Right atrium auricular region (tissue), 2 donors: ENCODE measurements at regions not wholly inside any gene's neighbourhood (a gene's known extent, or its start where the extent isn't known, plus 50 kb on each side); places are given as distances from the start of the nearest gene placed in this dataset.
"Not testable (repeated sequence)": the region's sequence is repeated elsewhere in the genome, so short reads cannot be mapped to it uniquely, and the experiment has no call there.

Experiments used
- DNase-seq: peaks from one replicate; pipeline ENCODE4 v3.0.0-alpha.2; 2019; ENCODE audit warnings: low spot score
- H3K27ac ChIP-seq, 2 donors: fragments of 200-600 bp; sonication (generic); 1 replicate in 1 of 2; 2 replicates in 1 of 2; pipeline ENCODE4 v1.5.1; 2016 to 2019
- H3K27me3 ChIP-seq, 2 donors: fragments of 200-600 bp; sonication (generic); one replicate each; pipeline versions ENCODE4 v1.5.1 to v1.6.0; 2017 to 2019
- H3K36me3 ChIP-seq: fragments of 200-600 bp; sonication (generic); one replicate; pipeline ENCODE4 v1.5.1; 2016
- H3K4me1 ChIP-seq, 2 donors: fragments of 200-600 bp; sonication (generic); one replicate each; pipeline versions ENCODE4 v1.5.1 to v1.6.0; 2017 to 2019
- H3K4me3 ChIP-seq, 2 donors: fragments of 200-600 bp; sonication (generic); 1 replicate in 1 of 2; 2 replicates in 1 of 2; pipeline ENCODE4 v1.5.1; 2017 to 2019; ENCODE audit warnings: mild to moderate bottlenecking in 1 of 2, moderate library complexity in 1 of 2
- H3K9me3 ChIP-seq, 2 donors: fragments of 200-600 bp; sonication (generic); one replicate each; pipeline ENCODE4 v1.5.1; 2019
- CTCF ChIP-seq, 2 donors: fragments of 200-600 bp; sonication (generic); IDR thresholded peaks; one replicate each; pipeline ENCODE4 v1.5.1; 2019; ENCODE audit warnings: antibody characterized with exemption in 2 of 2

DNA sequence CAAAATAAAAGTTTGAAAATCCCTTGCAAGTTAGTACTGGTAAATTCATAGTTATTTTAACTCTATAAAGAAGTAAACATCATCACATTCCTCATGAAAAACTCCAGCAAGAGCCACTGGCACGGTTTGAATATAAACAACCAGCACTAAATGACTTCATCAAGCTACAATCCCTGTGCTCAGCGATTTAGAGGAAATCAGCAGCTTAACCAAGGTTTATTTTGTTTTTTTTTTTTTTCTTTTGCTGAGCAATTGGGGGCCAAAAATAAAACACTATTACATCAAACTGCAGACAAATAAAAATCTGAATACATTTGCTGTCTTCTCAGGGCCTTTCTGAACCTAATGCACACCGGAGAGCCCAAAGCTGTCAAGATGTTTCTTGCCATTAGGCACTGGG is 106.2 kb upstream of the SLC24A2 start:
- Histone ChIP-seq H3K36me3 (no peaks in the 10 kb centered on the region), H3K4me1 (no peaks in the 10 kb centered on the region), H3K27me3 (no peaks in the 10 kb centered on the region), H3K9me3 (no peaks in the 10 kb centered on the region), H3K4me3 (no peak overlapping the region), H3K27ac (no peak overlapping the region)
- no peak for TF ChIP-seq CTCF (IDR thresholded peaks at IDR 0.05)
- DNase-seq, result no peak

DNA sequence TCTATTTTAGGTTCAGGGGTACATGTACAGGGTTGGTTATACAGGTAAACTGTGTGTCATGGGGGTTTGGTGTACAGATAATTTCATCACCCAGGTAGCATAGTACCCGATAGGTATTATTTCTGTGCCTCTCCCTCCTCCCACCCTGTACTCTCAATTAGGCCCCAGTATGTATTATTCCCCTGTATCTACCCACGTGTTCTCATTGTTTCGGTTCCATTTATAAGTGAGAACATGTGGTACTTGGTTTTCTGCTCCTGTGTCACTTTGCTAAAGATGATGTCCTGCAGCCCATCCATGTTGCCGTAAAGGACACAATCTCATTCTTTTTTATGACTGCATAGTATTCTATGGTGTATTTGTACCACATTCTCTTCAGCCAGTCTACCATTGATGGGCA is 96.8 kb upstream of the SLC24A2 start:
- TF ChIP-seq CTCF (IDR thresholded peaks at IDR 0.05), result no peak
- no peak for DNase-seq
- H3K36me3 ChIP-seq, result no peaks in the 10 kb centered on the region
- H3K27ac ChIP-seq, result no peak overlapping the region
- no peaks in the 10 kb centered on the region for H3K9me3 ChIP-seq
- H3K4me3 ChIP-seq, result no peak overlapping the region
- no peaks in the 10 kb centered on the region for H3K27me3 ChIP-seq
- H3K4me1 ChIP-seq, result no peaks in the 10 kb centered on the region

DNA sequence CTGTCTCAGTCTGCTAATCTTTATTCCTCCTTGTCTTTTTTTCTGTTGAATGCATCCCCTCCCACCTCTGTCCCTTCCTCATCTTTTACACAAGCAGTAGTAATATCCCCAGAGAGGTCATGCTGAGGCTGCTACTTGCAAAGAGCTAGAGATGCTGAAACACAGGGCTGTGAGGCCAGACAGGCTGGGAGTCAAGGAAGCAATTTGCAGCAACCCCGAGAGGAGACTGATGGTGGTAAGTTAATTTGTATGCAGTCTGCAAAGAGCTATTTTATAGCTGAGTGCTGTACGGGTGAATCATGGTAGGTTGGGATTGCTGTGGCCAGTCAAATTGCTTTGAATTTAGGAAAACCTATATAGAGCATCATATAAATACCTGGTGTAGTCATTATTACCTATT is 90.2 kb upstream of the SLC24A2 start:
- TF ChIP-seq CTCF (IDR thresholded peaks at IDR 0.05), result no peak

GRCh38 chr9:19876569-19877316 is 87.9 kb upstream of the SLC24A2 start:
- no peaks in the 10 kb centered on the region for H3K36me3 ChIP-seq
- no peak for DNase-seq
- no peak overlapping the region for H3K4me3 ChIP-seq
- no peaks in the 10 kb centered on the region for H3K27me3 ChIP-seq
- TF ChIP-seq CTCF (IDR thresholded peaks at IDR 0.05), result no peak
- peaks cover 0 to 2% of the 10 kb centered on the region in 2 donors for H3K9me3 ChIP-seq
- H3K4me1 ChIP-seq, result no peaks in the 10 kb centered on the region
- H3K27ac ChIP-seq, result no peak overlapping the region

More for the DNA sequence above, 90.2 kb upstream of the SLC24A2 start:
- Histone ChIP-seq H3K27me3 (no peaks in the 10 kb centered on the region), H3K4me1 (no peaks in the 10 kb centered on the region), H3K36me3 (no peaks in the 10 kb centered on the region), H3K27ac (no peak overlapping the region), H3K4me3 (no peak overlapping the region), H3K9me3 (no peaks in the 10 kb centered on the region)
- no peak for DNase-seq

GRCh38 chr9:19875291-19875920 is 86.6 kb upstream of the SLC24A2 start:
- H3K4me3 ChIP-seq, result no peak overlapping the region
- no peaks in the 10 kb centered on the region for H3K4me1 ChIP-seq
- no peak for TF ChIP-seq CTCF (IDR thresholded peaks at IDR 0.05)
- no peak for DNase-seq
- H3K36me3 ChIP-seq, result no peaks in the 10 kb centered on the region
- H3K27me3 ChIP-seq, result no peaks in the 10 kb centered on the region
- H3K27ac ChIP-seq, result no peak overlapping the region
- H3K9me3 ChIP-seq, result peaks cover 0 to 9% of the 10 kb centered on the region in 2 donors

DNA sequence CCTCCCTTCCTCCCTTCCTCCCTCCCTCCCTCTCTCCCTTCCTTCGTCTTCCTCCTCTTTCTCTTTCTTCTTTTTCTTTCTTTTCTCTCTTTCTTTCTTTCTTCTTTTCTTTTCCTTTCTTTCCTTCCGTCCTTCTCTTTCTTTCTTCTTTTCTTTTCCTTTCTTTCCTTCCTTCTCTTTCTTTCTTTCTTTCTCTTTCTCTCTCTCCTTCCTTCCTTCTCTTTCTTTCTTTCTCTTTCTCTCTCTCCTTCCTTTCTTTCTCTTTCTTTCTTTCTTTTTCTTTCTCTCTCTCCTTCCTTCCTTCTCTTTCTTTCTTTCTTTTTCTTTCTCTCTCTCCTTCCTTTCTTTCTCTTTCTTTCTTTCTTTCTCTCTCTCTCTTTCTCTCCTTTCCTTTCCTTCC is 84.4 kb upstream of the SLC24A2 start:
- H3K4me3 ChIP-seq, H3K27me3 ChIP-seq, H3K4me1 ChIP-seq, DNase-seq, H3K36me3 ChIP-seq, H3K27ac ChIP-seq, H3K9me3 ChIP-seq: not testable (repeated sequence)
